Neural cell (in vitro differentiated cells): ENCODE measurements at regions not wholly inside any gene's neighbourhood (a gene's known extent, or its start where the extent isn't known, plus 50 kb on each side); places are given as distances from the start of the nearest gene placed in this dataset.

Experiments
- H2AFZ ChIP-seq: fragments of 200-600, 300-800 bp; sonication (generic), shearing (Covaris generic); 2 replicates; pipeline ENCODE4 v1.6.0; 2014; ENCODE audit warnings: low read depth, mild to moderate bottlenecking, antibody characterized with exemption, low read length, moderate library complexity
- H3F3A ChIP-seq: fragments of 200-600 bp; shearing (Covaris generic); 2 replicates; pipeline ENCODE4 v1.6.1; 2016; ENCODE audit warnings: mild to moderate bottlenecking, moderate library complexity, mixed read lengths, antibody characterized with exemption, low read length; ENCODE audit not compliant: insufficient read depth, poor library complexity, severe bottlenecking
- H3K27ac ChIP-seq: fragments of 200-600, 300-800 bp; sonication (generic), shearing (Covaris generic); 2 replicates; pipeline ENCODE4 v1.5.1; 2014; ENCODE audit warnings: mild to moderate bottlenecking, low read length, moderate library complexity
- H3K27me3 ChIP-seq: fragments of 300-800, 200-600 bp; sonication (generic), shearing (Covaris generic); 2 replicates; pipeline ENCODE4 v1.6.0; 2014; ENCODE audit warnings: mild to moderate bottlenecking, low read depth, low read length, moderate library complexity; ENCODE audit not compliant: insufficient read depth
- H3K36me3 ChIP-seq: fragments of 300-800, 200-600 bp; sonication (generic), shearing (Covaris generic); 2 replicates; pipeline ENCODE4 v1.5.1; 2014; ENCODE audit warnings: mild to moderate bottlenecking, antibody characterized with exemption, low read length, moderate library complexity; ENCODE audit not compliant: insufficient read depth
- H3K4me2 ChIP-seq: fragments of 300-800, 200-600 bp; sonication (generic), shearing (Covaris generic); 2 replicates; pipeline ENCODE4 v1.6.0; 2014; ENCODE audit warnings: mild to moderate bottlenecking, low read length
- H3K4me3 ChIP-seq: fragments of 300-800, 200-600 bp; sonication (generic), shearing (Covaris generic); 2 replicates; pipeline ENCODE4 v1.5.1; 2014; ENCODE audit warnings: mild to moderate bottlenecking, low read length, moderate library complexity
- H3K79me2 ChIP-seq: fragments of 200-600 bp; shearing (Covaris generic); replicated peaks from 2 replicates; pipeline ENCODE4 v1.6.0; 2014; ENCODE audit warnings: mild to moderate bottlenecking, low read length, moderate library complexity; ENCODE audit not compliant: insufficient read depth
- H3K9ac ChIP-seq: fragments of 300-800, 200-600 bp; sonication (generic), shearing (Covaris generic); 2 replicates; pipeline ENCODE4 v1.6.1; 2016; ENCODE audit warnings: mild to moderate bottlenecking, low read length, mixed read lengths
- H3K9me2 ChIP-seq: fragments of 200-600 bp; shearing (Covaris generic); 2 replicates; pipeline ENCODE4 v1.6.1; 2016; ENCODE audit warnings: mild to moderate bottlenecking, low read length, mixed read lengths; ENCODE audit not compliant: insufficient read depth
- H3K9me3 ChIP-seq: fragments of 200-600, 300-800 bp; sonication (generic), shearing (Covaris generic); 2 replicates; pipeline ENCODE4 v1.6.1; 2016; ENCODE audit warnings: mild to moderate bottlenecking, mixed run types, low read length, moderate library complexity, mixed read lengths
- H4K20me1 ChIP-seq: fragments of 200-600 bp; shearing (Covaris generic); 2 replicates; pipeline ENCODE4 v1.6.1; 2016; ENCODE audit warnings: mild to moderate bottlenecking, mixed run types; ENCODE audit not compliant: insufficient read depth
- CTCF ChIP-seq: fragments of 450-650 bp; IDR thresholded peaks from 2 replicates; pipeline ENCODE4 v1.5.1; 2014; ENCODE audit warnings: antibody characterized with exemption, mild to moderate bottlenecking, moderate library complexity; ENCODE audit not compliant: poor library complexity, severe bottlenecking
- EP300 ChIP-seq: fragments of 450-650 bp; conservative IDR thresholded peaks from 2 replicates; pipeline ENCODE4 v1.6.1; 2014; ENCODE audit warnings: antibody characterized with exemption, mild to moderate bottlenecking, moderate library complexity; ENCODE audit not compliant: poor library complexity, severe bottlenecking
- EZH2 ChIP-seq: fragments of 200-600, 300-800 bp; shearing (Covaris generic), sonication (generic); IDR thresholded peaks from 2 replicates; pipeline ENCODE4 v1.6.1; 2014; ENCODE audit warnings: antibody characterized with exemption, low read length, borderline replicate concordance, mild to moderate bottlenecking; ENCODE audit not compliant: insufficient read depth, poor library complexity, severe bottlenecking
- MXI1 ChIP-seq: fragments of 450-650 bp; conservative IDR thresholded peaks from 2 replicates; pipeline ENCODE4 v1.6.1; 2014; ENCODE audit warnings: antibody characterized with exemption, mild to moderate bottlenecking; ENCODE audit not compliant: poor library complexity, severe bottlenecking
- POLR2AphosphoS5 ChIP-seq: IDR thresholded peaks from 2 replicates; pipeline ENCODE4 v1.6.1; 2012
- RAD21 ChIP-seq: fragments of 450-650 bp; conservative IDR thresholded peaks from 2 replicates; pipeline ENCODE4 v1.6.1; 2014; ENCODE audit warnings: antibody characterized with exemption, mild to moderate bottlenecking, moderate library complexity
- REST ChIP-seq: IDR thresholded peaks from 2 replicates; pipeline ENCODE4 v1.6.1; 2012; ENCODE audit warnings: borderline replicate concordance
- SMC3 ChIP-seq: fragments of 450-650 bp; conservative IDR thresholded peaks from 2 replicates; pipeline ENCODE4 v1.6.1; 2014; ENCODE audit warnings: antibody characterized with exemption, mild to moderate bottlenecking, moderate library complexity; ENCODE audit not compliant: poor library complexity
- TAF1 ChIP-seq: IDR thresholded peaks from 2 replicates; pipeline ENCODE4 v1.6.1; 2012; ENCODE audit warnings: low read depth

GRCh38 chr21:45354970-45355369 is 50.0 kb upstream of the COL18A1 start:
- Histone ChIP-seq H3K27me3 (no peaks in the 10 kb centered on the region), H2AFZ (no peak overlapping the region), H3K27ac (no peak overlapping the region), H3K36me3 (no peaks in the 10 kb centered on the region), H3K4me3 (no peak overlapping the region), H3K4me2 (no peak overlapping the region), H3F3A (peaks cover 6% of the 10 kb centered on the region), H3K9me3 (no peaks in the 10 kb centered on the region), H3K9me2 (no peaks in the 10 kb centered on the region), H4K20me1 (no peaks in the 10 kb centered on the region), H3K79me2 (no peaks in the 10 kb centered on the region), H3K9ac (no peak overlapping the region)
- no peak for TF ChIP-seq SMC3
- no peak for TF ChIP-seq EZH2
- TF ChIP-seq POLR2AphosphoS5: no peak
- no peak for TF ChIP-seq TAF1
- no peak for TF ChIP-seq REST
- no peak for TF ChIP-seq RAD21
- no peak for TF ChIP-seq CTCF
- no peak for TF ChIP-seq EP300
- TF ChIP-seq MXI1: no peak
